Astrocyte (in vitro differentiated cells and primary cell): ENCODE measurements at regions not wholly inside any gene's neighbourhood (a gene's known extent, or its start where the extent isn't known, plus 50 kb on each side); places are given as distances from the start of the nearest gene placed in this dataset.

ENCODE experiments used
- DNase-seq: peaks from one replicate; pipeline ENCODE4 v3.0.0-alpha.2; 2010; ENCODE audit warnings: low read depth
- FAIRE-seq: peaks from 2 replicates; lab custom pipeline; 2011; peaks lifted over from hg19 to GRCh38; lab: Jason Lieb, UNC
- H2AFZ ChIP-seq: 2 replicates; pipeline ENCODE4 v1.6.0; 2012; ENCODE audit warnings: low read depth, low read length, inconsistent platforms
- H3K27ac ChIP-seq: 2 replicates; pipeline ENCODE4 v1.5.1; 2011; ENCODE audit warnings: low read depth, low read length, inconsistent platforms
- H3K27me3 ChIP-seq: 2 replicates; pipeline ENCODE4 v1.6.0; 2011; ENCODE audit warnings: low read length, inconsistent platforms; ENCODE audit not compliant: insufficient read depth
- H3K36me3 ChIP-seq: 2 replicates; pipeline ENCODE4 v1.5.1; 2011; ENCODE audit warnings: low read length, inconsistent platforms; ENCODE audit not compliant: insufficient read depth
- H3K4me1 ChIP-seq: 2 replicates; pipeline ENCODE4 v1.5.1; 2011; ENCODE audit warnings: low read length, inconsistent platforms; ENCODE audit not compliant: insufficient read depth
- H3K4me2 ChIP-seq: 2 replicates; pipeline ENCODE4 v1.6.0; 2012; ENCODE audit warnings: low read length, inconsistent platforms
- H3K4me3 ChIP-seq: 2 replicates; pipeline ENCODE4 v1.5.1; 2011; ENCODE audit warnings: low read depth, mild to moderate bottlenecking, low read length, inconsistent platforms; ENCODE audit not compliant: insufficient read depth
- H3K79me2 ChIP-seq: 2 replicates; pipeline ENCODE4 v1.6.0; 2012; ENCODE audit warnings: mild to moderate bottlenecking, low read length, inconsistent platforms; ENCODE audit not compliant: insufficient read depth
- H3K9ac ChIP-seq: 2 replicates; pipeline ENCODE4 v1.6.0; 2012; ENCODE audit warnings: mild to moderate bottlenecking, low read length, inconsistent platforms
- H3K9me3 ChIP-seq: 2 replicates; pipeline ENCODE4 v1.5.1; 2012; ENCODE audit warnings: low read depth, mild to moderate bottlenecking, low read length, inconsistent platforms; ENCODE audit not compliant: insufficient read depth
- H4K20me1 ChIP-seq: 2 replicates; pipeline ENCODE4 v1.6.0; 2012; ENCODE audit warnings: low read length, inconsistent platforms; ENCODE audit not compliant: insufficient read depth
- H3K27ac Mint-ChIP-seq: one replicate; pipeline ENCODE4 v1.8.0; 2021; ENCODE audit warnings: mild to moderate bottlenecking, mixed read lengths; ENCODE audit not compliant: unreplicated experiment
- H3K27me3 Mint-ChIP-seq: one replicate; pipeline ENCODE4 v1.8.0; 2021; ENCODE audit warnings: low read depth, mixed read lengths; ENCODE audit not compliant: unreplicated experiment
- H3K36me3 Mint-ChIP-seq: one replicate; pipeline ENCODE4 v1.8.0; 2021; ENCODE audit warnings: low read depth, mixed read lengths; ENCODE audit not compliant: unreplicated experiment
- H3K4me1 Mint-ChIP-seq: one replicate; pipeline ENCODE4 v1.8.0; 2021; ENCODE audit warnings: low read depth, mixed read lengths; ENCODE audit not compliant: unreplicated experiment
- H3K4me3 Mint-ChIP-seq: one replicate; pipeline ENCODE4 v1.8.0; 2021; ENCODE audit warnings: mild to moderate bottlenecking, moderate library complexity, mixed read lengths; ENCODE audit not compliant: unreplicated experiment
- H3K9me3 Mint-ChIP-seq: one replicate; pipeline ENCODE4 v1.8.0; 2021; ENCODE audit warnings: mild to moderate bottlenecking, mixed read lengths; ENCODE audit not compliant: unreplicated experiment
- CTCF ChIP-seq: IDR thresholded peaks from 2 replicates; pipeline ENCODE4 v1.5.1; 2011; ENCODE audit warnings: low read depth, mild to moderate bottlenecking, inconsistent platforms, low read length, moderate library complexity; ENCODE audit not compliant: insufficient read depth
- EZH2 ChIP-seq: IDR thresholded peaks from 2 replicates; pipeline ENCODE4 v1.6.1; 2012; ENCODE audit warnings: mild to moderate bottlenecking, low read length, inconsistent platforms; ENCODE audit not compliant: insufficient read depth

- no peak for DNase-seq
- H3K9ac ChIP-seq, result no peak overlapping the region
- TF ChIP-seq CTCF, result no peak
- no peaks in the 10 kb centered on the region for H3K27me3 ChIP-seq
- no peak for FAIRE-seq
- H3K4me3 ChIP-seq, result no peak overlapping the region
- H3K27ac ChIP-seq, result no peak overlapping the region
- no peaks in the 10 kb centered on the region for H3K4me1 ChIP-seq
- H3K9me3 ChIP-seq, result no peaks in the 10 kb centered on the region
- H3K27ac Mint-ChIP-seq, result no peak overlapping the region
- H3K9me3 Mint-ChIP-seq, result peaks cover 1% of the 10 kb centered on the region
- H4K20me1 ChIP-seq, result no peaks in the 10 kb centered on the region
- H3K4me2 ChIP-seq, result no peak overlapping the region
- H3K36me3 Mint-ChIP-seq, result no peaks in the 10 kb centered on the region
- H3K4me3 Mint-ChIP-seq, result no peak overlapping the region
- no peaks in the 10 kb centered on the region for H3K36me3 ChIP-seq
- no peaks in the 10 kb centered on the region for H3K79me2 ChIP-seq
- H2AFZ ChIP-seq, result no peak overlapping the region
- no peaks in the 10 kb centered on the region for H3K27me3 Mint-ChIP-seq
- H3K4me1 Mint-ChIP-seq, result no peaks in the 10 kb centered on the region
These were observed 344.6 kb upstream of the NECTIN3 start for GRCh38 chr3:110727056-110727455.

- Histone ChIP-seq H3K79me2 (no peaks in the 10 kb centered on the region), H3K4me3 (no peak overlapping the region), H3K4me2 (no peak overlapping the region), H4K20me1 (no peaks in the 10 kb centered on the region), H3K36me3 (no peaks in the 10 kb centered on the region), H2AFZ (no peak overlapping the region), H3K4me1 (no peaks in the 10 kb centered on the region), H3K27ac (no peak overlapping the region), H3K27me3 (no peaks in the 10 kb centered on the region), H3K9me3 (no peaks in the 10 kb centered on the region), H3K9ac (no peak overlapping the region)
- H3K27ac Mint-ChIP-seq, result no peak overlapping the region
- no peaks in the 10 kb centered on the region for H3K4me1 Mint-ChIP-seq
- no peak overlapping the region for H3K4me3 Mint-ChIP-seq
- peaks cover 1% of the 10 kb centered on the region for H3K9me3 Mint-ChIP-seq
- H3K27me3 Mint-ChIP-seq, result no peaks in the 10 kb centered on the region
- no peaks in the 10 kb centered on the region for H3K36me3 Mint-ChIP-seq
- DNase-seq (no peak), FAIRE-seq (no peak)
- TF ChIP-seq EZH2 (no peak), CTCF (no peak)
These were observed 340.5 kb upstream of the NECTIN3 start for GRCh38 chr3:110731148-110731547.

GRCh38 chr3:110732420-110732819 is 339.2 kb upstream of the NECTIN3 start:
- Mint-ChIP-seq H3K9me3 (peaks cover 1% of the 10 kb centered on the region), H3K27ac (no peak overlapping the region), H3K4me1 (no peaks in the 10 kb centered on the region), H3K27me3 (no peaks in the 10 kb centered on the region), H3K36me3 (no peaks in the 10 kb centered on the region), H3K4me3 (no peak overlapping the region)
- Histone ChIP-seq H2AFZ (no peak overlapping the region), H3K4me2 (no peak overlapping the region), H3K9me3 (no peaks in the 10 kb centered on the region), H3K27ac (no peak overlapping the region), H3K9ac (no peak overlapping the region), H3K79me2 (no peaks in the 10 kb centered on the region), H3K4me1 (no peaks in the 10 kb centered on the region), H3K36me3 (no peaks in the 10 kb centered on the region), H4K20me1 (no peaks in the 10 kb centered on the region), H3K4me3 (no peak overlapping the region), H3K27me3 (no peaks in the 10 kb centered on the region)
- TF ChIP-seq CTCF (no peak), EZH2 (no peak)
- FAIRE-seq, result no peak
- DNase-seq, result no peak
